GM08714 (cell line): ENCODE measurements at regions not wholly inside any gene's neighbourhood (a gene's known extent, or its start where the extent isn't known, plus 50 kb on each side); places are given as distances from the start of the nearest gene placed in this dataset.

Experiments used
- H3K4me3 ChIP-seq: fragments of 200-500 bp; sonication (Bioruptor generic); 2 replicates; pipeline ENCODE4 v1.5.1; 2014; ENCODE audit warnings: mild to moderate bottlenecking, low read length, inconsistent platforms
- ZNF274 ChIP-seq: IDR thresholded peaks from 2 replicates; pipeline ENCODE4 v1.6.1; 2012; ENCODE audit warnings: mild to moderate bottlenecking, low read depth, low read length

DNA sequence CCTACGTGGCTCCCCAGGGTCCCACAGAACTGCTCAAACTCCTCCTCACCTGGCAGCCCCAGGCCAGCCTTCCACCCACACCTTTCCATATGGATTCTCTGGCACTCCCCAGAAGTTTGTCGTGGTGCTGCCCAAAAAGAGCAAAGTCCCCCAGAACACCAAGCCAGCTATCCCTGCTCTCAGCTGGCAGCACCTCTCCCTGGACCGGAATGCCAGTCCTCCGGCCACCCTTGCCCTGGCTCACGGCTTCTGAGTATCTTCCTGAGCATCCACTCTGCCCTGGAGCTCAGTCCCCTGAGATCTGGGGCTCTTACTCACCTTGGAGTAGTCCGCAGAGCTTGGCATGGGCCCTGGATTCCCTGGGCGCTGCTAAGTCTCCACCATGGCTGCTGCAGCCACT is 166.5 kb upstream of the ZNF507 start:
- H3K4me3 ChIP-seq, result no peak overlapping the region
- no peak for TF ChIP-seq ZNF274

DNA sequence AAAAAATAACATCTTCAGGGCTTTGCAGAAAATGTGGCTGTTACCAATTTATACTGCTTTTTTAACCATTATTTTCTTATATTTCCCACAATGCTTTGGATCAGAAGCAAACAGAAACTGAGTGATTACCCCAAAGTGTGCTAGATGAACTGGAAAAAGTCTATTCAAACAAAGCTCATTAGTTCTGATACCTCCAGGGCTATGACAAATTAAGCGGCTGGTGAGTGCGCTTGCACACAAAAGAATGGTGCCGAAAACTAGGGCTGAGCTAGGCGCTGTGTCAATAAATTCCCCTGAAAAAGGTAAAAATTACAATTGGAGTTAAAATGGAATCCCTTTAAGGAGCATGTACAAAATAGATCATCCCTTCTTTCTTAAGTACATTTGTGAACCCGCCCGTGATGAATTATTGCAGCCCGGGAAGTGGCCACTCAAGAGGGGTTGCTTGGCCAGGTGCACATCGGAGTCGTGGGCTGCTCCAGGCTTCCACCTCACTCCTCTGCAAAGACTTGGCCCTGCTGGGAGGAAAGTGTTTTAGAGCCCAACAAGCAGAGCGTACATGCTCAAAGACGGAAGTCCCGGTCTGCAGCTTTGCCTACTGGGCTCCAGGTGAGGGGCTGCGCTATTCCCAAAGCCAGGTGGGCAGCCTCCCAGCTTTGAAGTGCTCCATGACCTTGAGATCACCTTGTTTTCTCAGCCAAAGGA is 164.0 kb upstream of the ZNF507 start:
- TF ChIP-seq ZNF274, result no peak
- no peak overlapping the region for H3K4me3 ChIP-seq

DNA sequence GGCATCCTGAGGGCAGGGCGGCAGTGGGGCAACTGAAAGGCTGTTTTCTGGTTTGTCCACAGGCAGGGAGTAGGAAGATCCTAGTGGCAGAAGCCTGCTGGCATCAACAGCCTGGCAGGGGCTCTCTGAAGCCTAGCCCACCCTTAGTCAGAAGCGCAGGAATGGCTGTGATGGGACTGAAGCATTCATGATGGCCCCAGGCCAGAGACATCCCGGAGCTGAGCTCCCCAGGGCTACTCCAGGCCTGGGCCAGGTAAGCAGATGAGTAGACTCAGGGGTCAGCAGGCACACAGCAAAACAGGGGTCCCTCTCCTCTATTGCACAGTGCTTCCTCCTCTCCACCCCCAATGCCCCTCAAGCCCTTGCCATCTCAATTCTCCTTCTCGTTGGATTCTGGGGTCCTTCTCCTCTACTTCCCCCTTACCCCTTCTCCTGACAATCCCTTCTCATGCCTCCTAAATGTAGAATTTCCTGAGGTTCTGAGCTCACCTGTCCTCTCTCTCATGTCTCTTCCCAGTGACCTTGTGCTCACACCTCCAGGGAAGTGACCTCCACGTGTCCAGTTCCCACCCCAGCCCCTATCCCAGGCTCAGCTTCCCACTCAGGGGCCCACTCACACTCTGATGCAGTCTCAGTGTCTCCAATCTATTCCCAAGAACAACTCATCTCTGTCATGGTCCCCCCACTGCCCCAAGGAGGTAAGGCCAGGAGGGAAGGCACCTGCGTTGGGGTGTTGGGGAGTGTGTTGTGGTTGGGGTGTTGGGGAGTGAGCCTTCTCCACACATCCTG is 158.7 kb upstream of the ZNF507 start:
- H3K4me3 ChIP-seq, result no peak overlapping the region
- TF ChIP-seq ZNF274, result no peak

DNA sequence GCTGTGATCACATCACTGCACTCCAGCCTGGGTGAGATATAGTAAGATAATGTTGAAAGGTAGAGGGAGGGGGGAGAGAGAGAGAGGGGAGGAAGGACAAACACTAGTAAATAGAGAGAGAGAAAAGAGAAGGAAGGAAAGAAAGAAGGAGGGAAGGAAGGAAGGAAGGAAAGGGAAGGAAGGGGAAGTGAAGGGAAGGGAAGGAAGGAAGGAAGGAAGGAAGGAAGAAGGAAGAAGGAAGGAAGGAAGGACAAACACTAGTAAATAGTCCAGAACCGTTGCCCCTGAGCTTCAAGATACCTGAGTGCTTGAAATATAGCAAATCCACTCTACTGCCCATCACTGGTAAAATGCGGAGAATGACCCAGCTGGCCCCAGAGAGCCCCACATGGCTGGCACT is 156.5 kb upstream of the ZNF507 start:
- H3K4me3 ChIP-seq, result no peak overlapping the region
- TF ChIP-seq ZNF274, result no peak

DNA sequence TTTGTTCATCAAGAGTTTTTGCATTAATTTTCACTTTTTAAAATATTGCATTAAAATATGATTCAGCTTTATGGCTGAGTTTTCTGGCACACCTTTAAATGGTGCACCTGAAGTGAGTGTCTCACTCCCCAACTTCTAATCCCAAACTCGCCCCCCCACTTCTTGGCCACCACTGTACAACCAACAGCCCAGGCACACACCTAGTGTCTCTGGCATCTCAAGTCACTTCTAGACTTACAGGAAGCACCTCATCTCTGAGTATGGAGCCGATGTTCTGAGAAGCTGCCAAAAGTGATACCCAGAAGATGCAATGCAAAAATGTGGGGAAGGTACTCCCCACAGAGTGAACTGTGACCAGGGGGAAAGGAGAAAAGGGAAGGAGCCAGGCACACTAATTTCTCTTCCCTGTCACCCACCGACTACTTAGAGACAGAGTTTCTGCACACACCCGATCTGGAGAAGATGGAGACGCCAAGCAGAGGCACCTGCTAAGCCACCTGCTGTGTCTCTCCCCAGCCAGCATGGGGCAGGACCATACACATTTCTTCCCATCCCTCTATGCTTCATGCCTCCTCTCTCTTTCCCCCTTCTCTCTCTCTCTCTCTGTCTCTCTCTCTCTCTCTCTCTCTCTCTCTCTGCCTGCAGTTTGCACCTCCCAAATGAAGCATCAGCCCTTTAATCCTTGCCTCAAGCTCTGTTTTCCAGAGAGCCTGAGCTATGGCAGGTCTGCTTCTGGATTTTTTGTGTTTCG is 155.3 kb upstream of the ZNF507 start:
- H3K4me3 ChIP-seq, result no peak overlapping the region
- TF ChIP-seq ZNF274, result no peak

DNA sequence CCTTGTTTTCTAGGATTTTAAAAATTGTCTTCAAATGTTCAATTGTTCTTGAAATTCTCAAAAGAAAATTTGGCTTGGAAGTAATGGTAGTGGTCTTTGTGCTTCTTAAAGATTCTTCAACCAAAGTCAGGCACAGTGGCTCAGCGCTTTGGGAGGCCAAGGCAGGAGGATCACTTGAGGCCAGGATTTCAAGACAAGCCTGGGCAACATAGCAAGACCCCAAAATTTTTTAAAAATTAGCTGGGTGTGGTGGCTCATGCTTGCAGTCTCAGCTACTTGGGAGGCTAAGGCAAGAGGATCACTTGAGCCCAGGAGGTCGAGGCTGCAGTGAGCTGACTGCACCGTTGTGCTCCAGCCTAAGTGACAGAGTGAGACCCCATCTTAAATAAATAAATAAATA is 153.5 kb upstream of the ZNF507 start:
- TF ChIP-seq ZNF274, result no peak
- H3K4me3 ChIP-seq, result no peak overlapping the region

DNA sequence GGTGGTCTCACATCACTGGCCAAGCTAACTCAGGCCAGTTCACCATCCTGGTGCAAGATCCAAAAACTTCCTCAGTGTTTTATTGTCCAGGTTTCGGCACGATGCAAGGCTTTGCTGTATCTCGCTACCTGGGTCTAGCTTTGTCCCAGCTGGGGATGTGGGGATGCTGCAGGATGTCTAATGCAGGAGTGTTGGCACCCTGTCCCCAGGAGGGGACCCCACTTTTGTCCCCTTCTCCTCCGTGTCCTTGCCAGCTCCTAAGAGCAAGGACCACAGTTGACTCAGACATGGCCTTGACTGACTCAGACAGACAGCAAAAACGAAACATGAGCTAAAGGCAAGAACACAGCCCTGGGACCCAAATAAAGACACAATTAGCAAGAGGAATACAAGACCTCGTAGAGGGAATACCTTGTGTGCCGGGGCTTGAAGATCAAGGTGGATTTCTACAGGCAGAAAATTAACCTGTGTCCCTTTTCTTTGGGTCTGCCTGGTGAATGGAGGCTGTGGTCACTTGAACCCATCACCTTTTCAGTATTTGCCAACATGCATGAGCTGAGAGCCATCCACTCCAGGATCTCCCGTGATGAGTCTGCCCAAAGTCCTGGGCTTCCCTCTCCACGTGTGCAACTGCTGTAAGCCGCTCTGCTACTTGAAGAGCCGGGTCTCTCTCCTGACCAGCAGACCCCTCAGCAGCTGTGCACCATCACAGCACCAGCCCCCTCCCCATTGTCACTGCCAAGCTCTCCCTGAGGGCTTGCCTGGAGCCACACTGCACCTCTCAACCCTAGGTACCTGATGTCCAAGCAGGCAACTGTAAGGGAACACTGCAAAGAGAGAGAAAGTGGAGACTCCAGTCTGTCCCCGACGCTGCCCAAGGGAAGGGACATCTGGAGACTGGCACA is 149.5 kb upstream of the ZNF507 start:
- H3K4me3 ChIP-seq, result no peak overlapping the region
- no peak for TF ChIP-seq ZNF274

DNA sequence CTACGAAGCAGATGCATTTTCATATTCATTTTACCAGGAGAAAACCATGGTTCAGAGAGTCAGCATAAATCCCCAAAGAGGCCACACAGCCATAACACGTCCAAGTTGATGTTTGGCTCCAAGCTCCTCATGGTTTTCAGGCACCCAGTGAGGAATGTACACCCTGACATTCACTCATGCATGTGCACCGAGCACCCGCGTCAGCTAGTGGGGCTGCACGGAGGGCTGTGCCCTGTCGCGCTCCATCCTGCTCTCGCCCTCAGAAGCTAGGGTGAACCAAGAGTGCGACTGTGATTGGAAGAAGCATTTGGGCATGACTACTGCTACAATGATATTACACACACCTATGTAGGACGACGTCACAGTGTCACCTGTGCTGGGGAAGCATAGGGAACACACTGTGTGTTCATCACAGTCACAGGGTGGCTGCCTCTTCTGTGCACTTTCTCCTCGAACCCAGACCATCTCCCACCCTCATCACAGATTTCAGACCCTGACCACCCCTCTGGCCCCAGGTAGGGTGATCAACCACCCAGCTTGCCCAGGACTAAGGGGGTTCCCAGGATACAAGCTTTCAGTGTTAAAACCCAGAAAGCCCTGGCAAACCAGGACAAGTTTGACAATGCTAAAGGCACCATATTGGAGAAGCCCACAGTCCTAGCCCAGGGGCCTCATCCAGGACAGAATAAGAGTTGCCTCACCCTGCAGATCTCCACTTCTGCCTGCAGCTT is 148.6 kb upstream of the ZNF507 start:
- no peak overlapping the region for H3K4me3 ChIP-seq
- TF ChIP-seq ZNF274, result no peak

DNA sequence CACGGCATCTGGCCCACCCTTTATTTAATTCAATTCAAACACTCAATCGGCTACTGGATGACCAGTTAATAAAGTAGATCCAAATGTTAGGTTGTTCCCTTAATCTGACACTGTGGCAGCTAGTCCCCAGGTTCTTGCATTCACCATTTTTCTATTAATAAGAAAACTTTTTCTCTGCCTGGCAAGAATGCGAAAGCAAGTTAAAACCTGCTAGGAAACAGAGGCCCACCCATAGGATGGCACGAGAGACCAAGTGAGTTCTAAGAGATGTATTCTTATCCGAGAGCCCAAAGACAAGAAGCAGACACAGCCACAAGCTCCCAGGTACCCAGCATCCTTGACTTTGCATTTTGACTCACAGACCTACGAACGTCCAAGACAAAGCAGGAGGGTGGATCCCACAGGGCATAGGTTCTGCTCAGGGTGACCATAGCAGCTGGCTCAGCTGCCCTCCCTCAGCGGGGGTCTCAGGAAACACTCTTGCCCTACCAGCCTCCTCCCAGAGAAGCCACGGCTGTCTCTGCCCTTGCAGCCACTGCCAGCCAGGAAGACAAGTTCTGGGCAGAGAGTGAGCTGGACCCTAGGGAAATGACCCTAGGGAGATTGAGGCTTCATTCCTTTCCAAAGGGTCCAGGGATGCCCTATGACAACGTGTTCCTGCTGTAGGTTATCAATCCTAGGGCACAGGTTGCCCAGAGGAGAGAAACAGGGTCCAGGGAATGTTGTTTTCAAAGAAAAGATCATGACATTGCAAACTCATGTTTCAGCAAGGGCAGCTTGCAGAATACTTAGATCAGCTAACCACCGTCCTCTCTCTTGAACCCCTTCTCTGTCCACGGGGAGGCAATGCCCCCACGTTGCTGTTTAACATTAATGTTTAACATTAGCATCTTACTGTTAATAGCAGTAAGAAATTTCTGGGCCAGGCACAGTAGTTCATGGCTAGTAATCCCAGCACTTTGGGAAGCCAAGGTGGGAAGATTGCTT is 147.2 kb upstream of the ZNF507 start:
- TF ChIP-seq ZNF274, result no peak
- no peak overlapping the region for H3K4me3 ChIP-seq

DNA sequence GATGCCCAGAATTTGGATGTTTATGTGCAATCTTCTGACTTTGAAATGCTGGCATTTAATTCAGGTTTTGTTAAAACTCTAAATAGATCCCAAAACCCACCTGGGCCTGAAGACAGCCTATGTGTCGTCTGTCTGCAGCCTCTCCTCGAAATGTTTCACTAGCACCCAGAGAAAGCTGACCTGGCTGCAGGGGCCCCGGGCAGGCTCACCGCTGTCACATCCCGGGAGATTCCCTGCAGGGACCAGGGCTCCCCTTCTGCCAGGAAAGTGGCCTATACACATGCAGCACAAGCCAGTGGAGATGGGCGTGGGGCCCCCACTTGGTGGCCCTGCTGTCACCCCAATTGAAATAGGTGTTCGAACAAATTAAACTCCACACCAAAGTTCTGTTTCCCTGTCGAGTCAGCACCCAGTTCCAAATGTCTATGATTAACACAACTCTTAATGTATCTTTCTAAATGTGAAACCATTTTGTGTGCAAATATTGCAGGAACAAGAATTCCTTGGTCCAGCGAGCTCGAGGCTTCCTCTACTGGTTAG is 145.8 kb upstream of the ZNF507 start:
- no peak overlapping the region for H3K4me3 ChIP-seq
- TF ChIP-seq ZNF274, result no peak

DNA sequence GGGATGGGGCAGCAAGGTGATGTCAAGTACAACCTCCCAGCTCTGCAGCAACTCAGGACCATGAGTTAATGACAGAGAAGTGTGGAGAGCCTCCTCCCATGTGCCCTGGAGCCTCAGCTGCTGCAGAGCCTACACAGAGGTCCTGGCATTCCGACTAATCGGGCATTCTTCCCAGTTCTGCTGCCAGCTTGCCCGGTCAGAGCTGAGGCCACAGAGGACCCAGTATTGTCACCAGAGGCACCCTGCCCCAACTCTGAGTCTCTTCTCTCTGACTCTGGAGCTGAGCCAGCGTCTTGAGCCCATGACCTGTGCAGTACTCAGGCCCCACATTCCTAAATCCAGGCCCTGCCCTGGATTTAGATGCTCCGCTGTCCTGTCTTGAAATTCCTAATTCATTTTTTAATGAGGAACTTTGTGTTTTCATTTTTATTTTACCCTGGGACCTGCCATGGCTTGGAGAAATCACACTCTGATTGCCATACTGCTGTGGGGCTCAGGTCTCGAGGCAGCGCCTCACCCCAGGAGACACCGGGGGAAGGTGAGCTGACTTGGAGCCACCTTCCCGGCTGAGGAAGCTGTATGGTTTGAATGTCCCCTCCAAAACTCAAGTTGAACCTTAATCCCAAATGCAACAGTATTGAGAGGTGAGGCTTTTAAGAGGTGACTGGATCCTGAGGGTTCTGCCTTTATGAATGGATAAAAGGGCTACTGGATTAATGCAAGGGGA is 144.9 kb upstream of the ZNF507 start:
- TF ChIP-seq ZNF274, result no peak
- no peak overlapping the region for H3K4me3 ChIP-seq
